Activated naive CD8-positive, alpha-beta T cell treated with anti-CD3 and anti-CD28 coated beads, Interleukin-2, amount 50 U/mL, for 24 hours (primary cell): ENCODE measurements at regions not wholly inside any gene's neighbourhood (a gene's known extent, or its start where the extent isn't known, plus 50 kb on each side); places are given as distances from the start of the nearest gene placed in this dataset.
"Not testable (repeated sequence)": the region's sequence is repeated elsewhere in the genome, so short reads cannot be mapped to it uniquely, and the experiment has no call there.

Experiments
- ATAC-seq: fragments of 150-1000 bp; cut with Tn5 transposase; one replicate; pipeline ENCODE4 v1.10.0; 2021
- DNase-seq: peaks from one replicate; pipeline ENCODE4 v3.0.0; 2021
- H3K27ac Mint-ChIP-seq: one replicate; pipeline ENCODE4 v1.8.0; 2021; ENCODE audit warnings: mild to moderate bottlenecking, mixed read lengths
- H3K27me3 Mint-ChIP-seq: one replicate; pipeline ENCODE4 v1.8.0; 2021; ENCODE audit warnings: mixed read lengths
- H3K36me3 Mint-ChIP-seq: one replicate; pipeline ENCODE4 v1.8.0; 2021; ENCODE audit warnings: low read depth, mixed read lengths
- H3K4me1 Mint-ChIP-seq: one replicate; pipeline ENCODE4 v1.8.0; 2021; ENCODE audit warnings: mixed read lengths
- H3K4me3 Mint-ChIP-seq: one replicate; pipeline ENCODE4 v1.8.0; 2021; ENCODE audit warnings: mild to moderate bottlenecking, moderate library complexity, mixed read lengths
- H3K9me3 Mint-ChIP-seq: one replicate; pipeline ENCODE4 v1.8.0; 2021; ENCODE audit warnings: mixed read lengths

DNA sequence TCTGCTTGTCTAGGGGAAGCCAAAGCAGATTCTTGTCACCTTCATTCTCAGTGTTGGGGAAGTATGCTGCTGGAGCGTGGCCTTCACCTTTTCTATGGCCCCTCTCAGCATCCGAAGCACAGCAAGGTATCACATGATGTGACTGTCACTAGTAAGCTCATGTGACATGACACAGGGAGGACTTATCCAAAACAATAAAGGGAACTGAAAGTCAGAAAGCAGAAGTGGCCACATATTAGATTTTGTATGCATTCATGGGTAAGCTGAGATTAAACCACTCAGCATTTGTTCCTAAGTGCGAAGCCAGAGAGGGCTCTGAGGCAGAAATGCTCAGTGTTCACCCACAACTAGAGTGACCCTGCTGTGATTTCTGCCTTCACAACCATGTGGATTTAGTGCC lies 72.8 kb upstream of the PCDH8 start:
- Mint-ChIP-seq H3K4me1 (no peaks in the 10 kb centered on the region), H3K36me3 (no peaks in the 10 kb centered on the region), H3K9me3 (no peaks in the 10 kb centered on the region), H3K27me3 (peaks cover 4% of the 10 kb centered on the region), H3K27ac (no peak overlapping the region), H3K4me3 (no peak overlapping the region)
- ATAC-seq (no peak), DNase-seq (no peak)

DNA sequence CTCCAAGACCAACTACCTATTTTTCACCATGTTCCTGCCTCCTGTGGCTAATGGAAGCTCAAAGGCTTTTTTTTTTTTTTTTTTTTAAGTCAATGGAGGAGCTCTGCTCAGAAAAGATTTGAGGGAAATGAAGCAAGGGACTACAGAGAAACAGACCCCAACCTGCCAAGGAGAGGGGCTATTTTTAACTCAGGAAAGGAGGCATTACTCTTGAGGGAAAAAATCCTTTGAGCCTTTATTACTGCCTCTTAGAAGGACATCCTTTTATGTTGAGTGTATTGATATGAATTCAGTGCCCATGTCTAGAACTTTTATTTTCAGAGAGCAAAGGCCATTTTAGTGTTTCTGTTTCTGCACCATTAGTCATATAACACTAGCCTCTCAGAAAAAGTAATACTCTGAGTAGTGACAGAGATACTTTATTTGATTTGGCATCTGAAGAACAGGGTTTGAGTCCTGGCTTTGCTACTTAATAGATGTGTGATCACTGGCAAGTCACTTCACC lies 68.1 kb upstream of the PCDH8 start:
- DNase-seq: no peak
- no peak for ATAC-seq
- Mint-ChIP-seq H3K9me3 (peaks cover 4% of the 10 kb centered on the region), H3K4me1 (no peaks in the 10 kb centered on the region), H3K27me3 (peaks cover 10% of the 10 kb centered on the region), H3K4me3 (no peak overlapping the region), H3K27ac (no peak overlapping the region), H3K36me3 (no peaks in the 10 kb centered on the region)

DNA sequence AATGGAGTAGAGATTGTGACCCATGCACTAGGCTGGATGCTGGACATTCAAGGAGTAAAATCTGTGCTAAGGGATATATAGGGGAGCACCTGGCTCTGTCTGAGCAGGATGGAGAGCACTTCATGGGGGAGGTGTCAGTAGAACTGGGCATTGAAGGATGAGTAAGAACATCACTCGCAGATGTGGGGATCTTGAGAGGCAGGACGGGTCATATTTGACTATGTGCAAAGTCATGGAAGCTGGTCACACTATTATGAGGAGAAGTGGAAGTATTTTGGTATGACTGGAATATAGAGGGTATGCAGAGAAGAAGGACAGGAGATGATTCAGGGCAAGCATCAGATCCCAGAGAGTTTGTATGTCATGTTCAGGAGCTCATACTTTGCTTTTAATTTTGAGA lies 62.9 kb upstream of the PCDH8 start:
- DNase-seq (no peak), ATAC-seq (no peak)
- no peaks in the 10 kb centered on the region for H3K36me3 Mint-ChIP-seq
- H3K4me3 Mint-ChIP-seq: no peak overlapping the region
- peaks cover 17% of the 10 kb centered on the region for H3K27me3 Mint-ChIP-seq
- H3K27ac Mint-ChIP-seq: no peak overlapping the region
- no peaks in the 10 kb centered on the region for H3K4me1 Mint-ChIP-seq
- peaks cover 4% of the 10 kb centered on the region for H3K9me3 Mint-ChIP-seq

DNA sequence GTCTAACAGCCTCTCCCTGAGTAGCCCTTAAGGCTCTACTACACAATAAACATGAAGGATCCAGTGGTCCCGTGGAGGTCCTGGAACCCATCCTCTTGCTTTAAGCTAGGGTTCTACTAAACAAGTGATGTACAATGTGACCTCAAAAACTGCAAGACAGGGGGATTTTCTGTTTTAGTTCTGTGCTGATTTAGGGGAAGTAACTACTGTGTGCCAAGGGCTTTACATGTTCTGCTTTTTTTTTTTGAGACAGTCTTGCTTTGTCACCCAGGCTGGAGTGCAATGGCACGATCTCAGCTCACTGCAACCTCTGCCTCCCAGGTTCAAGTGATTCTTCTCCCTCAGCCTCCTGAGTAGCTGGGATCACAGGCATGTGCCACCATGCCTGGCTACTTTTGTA lies 61.9 kb upstream of the PCDH8 start:
- H3K4me1 Mint-ChIP-seq, ATAC-seq, DNase-seq, H3K4me3 Mint-ChIP-seq, H3K36me3 Mint-ChIP-seq, H3K27ac Mint-ChIP-seq, H3K9me3 Mint-ChIP-seq: not testable (repeated sequence)
- H3K27me3 Mint-ChIP-seq: peaks cover 23% of the 10 kb centered on the region

- Mint-ChIP-seq H3K27me3 (peaks cover 22% of the 10 kb centered on the region), H3K4me1 (no peaks in the 10 kb centered on the region)
- ATAC-seq: no peak
These were observed 57.9 kb upstream of the PCDH8 start for GRCh38 chr13:52906122-52906903.

DNA sequence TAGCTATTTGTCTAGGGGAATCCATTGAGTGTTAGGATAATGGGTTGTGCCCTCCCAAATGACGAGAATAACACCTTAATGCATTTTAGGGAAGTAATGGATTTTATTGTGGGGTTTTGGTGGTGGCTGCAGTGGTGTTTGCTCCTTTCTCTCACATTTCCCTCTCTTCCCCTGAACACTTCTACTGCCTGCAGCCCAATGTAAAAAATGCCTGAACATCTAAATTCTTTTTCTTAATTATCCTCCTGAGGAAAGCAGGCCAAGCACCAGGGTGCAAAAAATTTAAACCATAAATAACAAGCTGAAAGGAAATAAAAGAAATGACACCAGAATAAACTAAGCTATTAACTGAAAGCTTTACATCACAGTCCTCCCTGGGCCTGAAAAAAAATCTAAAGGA lies 57.3 kb upstream of the PCDH8 start:
- H3K27me3 Mint-ChIP-seq: peaks cover 22% of the 10 kb centered on the region
- no peak overlapping the region for H3K27ac Mint-ChIP-seq
- no peaks in the 10 kb centered on the region for H3K36me3 Mint-ChIP-seq
- H3K4me1 Mint-ChIP-seq: no peaks in the 10 kb centered on the region
- H3K4me3 Mint-ChIP-seq: no peak overlapping the region
- no peaks in the 10 kb centered on the region for H3K9me3 Mint-ChIP-seq
- ATAC-seq: no peak
- DNase-seq: no peak

More at GRCh38 chr13:52906122-52906903, 57.9 kb upstream of the PCDH8 start:
- Mint-ChIP-seq H3K4me3 (no peak overlapping the region), H3K27ac (no peak overlapping the region), H3K36me3 (no peaks in the 10 kb centered on the region), H3K9me3 (no peaks in the 10 kb centered on the region)
- no peak for DNase-seq

DNA sequence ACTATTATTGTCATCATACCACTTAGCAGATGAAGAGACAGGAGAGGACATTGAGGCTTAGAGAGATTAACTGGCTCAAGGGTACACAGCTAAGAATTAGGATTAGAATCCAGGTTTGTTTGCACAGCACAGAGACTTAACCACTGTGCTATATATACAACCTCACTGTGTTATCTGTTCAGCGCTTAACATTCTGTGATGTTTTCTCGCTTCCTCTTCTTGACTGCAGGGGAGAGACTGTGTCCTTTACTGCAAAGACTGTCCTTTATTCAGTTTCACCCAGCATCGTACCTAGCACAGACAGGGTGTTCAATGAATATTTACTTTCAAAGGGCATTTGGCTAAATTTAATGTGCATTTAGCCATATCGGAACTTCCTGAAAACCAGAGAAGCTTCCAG lies 54.9 kb upstream of the PCDH8 start:
- H3K27ac Mint-ChIP-seq: no peak overlapping the region
- no peaks in the 10 kb centered on the region for H3K36me3 Mint-ChIP-seq
- peaks cover 20% of the 10 kb centered on the region for H3K27me3 Mint-ChIP-seq
- H3K9me3 Mint-ChIP-seq: no peaks in the 10 kb centered on the region
- H3K4me3 Mint-ChIP-seq: no peak overlapping the region
- ATAC-seq (no peak), DNase-seq (no peak)
- no peaks in the 10 kb centered on the region for H3K4me1 Mint-ChIP-seq

DNA sequence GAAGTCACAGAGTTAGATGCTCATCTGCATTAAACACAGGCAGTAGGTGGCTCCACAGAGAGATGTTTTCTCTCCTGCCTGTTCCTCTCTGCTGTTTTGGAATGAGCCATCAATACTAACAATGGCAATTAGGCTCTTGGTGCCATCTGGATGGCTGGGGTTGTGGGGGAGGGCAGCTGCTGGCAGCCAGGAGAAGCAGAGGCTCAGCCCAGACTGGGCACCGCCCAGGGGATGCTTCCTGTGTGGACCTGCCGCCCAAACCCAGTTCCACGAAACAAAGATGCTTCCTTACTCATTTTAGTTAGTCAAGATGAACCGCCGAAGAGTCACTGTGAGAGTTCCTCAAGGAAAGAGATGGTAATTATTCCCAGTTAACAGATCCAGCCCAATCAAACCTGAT lies 50.8 kb upstream of the PCDH8 start:
- no peak overlapping the region for H3K4me3 Mint-ChIP-seq
- ATAC-seq: no peak
- H3K4me1 Mint-ChIP-seq: no peaks in the 10 kb centered on the region
- no peak overlapping the region for H3K27ac Mint-ChIP-seq
- no peaks in the 10 kb centered on the region for H3K27me3 Mint-ChIP-seq
- no peak for DNase-seq
- no peaks in the 10 kb centered on the region for H3K9me3 Mint-ChIP-seq
- no peaks in the 10 kb centered on the region for H3K36me3 Mint-ChIP-seq
